PC-3 (cell line): ENCODE measurements at regions not wholly inside any gene's neighbourhood (a gene's known extent, or its start where the extent isn't known, plus 50 kb on each side); places are given as distances from the start of the nearest gene placed in this dataset.

ENCODE experiments used
- ATAC-seq: fragments of 200-7000 bp; cut with Tn5 transposase; 2 replicates; pipeline ENCODE4 v1.9.1; 2020; ENCODE audit warnings: mild to moderate bottlenecking, moderate library complexity
- BruUV-seq: library from RNA; stranded (reverse); fragments of 400-500 nt; replicated peaks from 2 replicates; lab custom pipeline; 2021; lab: Mats Ljungman, UMichigan
- CTCF ChIA-PET: fragments of 300-600 bp; sonication (Branson Sonifier 250); formaldehyde crosslinking; loops from one replicate; lab custom pipeline; 2022; ENCODE audit warnings: antibody characterized with exemption; lab: Charles Lee
- POLR2A ChIA-PET: fragments of 300-600 bp; sonication (Branson Sonifier 250); formaldehyde crosslinking; loops from one replicate; lab custom pipeline; 2022; ENCODE audit warnings: antibody characterized with exemption; ENCODE audit not compliant: unreplicated experiment; lab: Charles Lee
- DNase-seq: peaks from one replicate; pipeline ENCODE4 v3.0.0-alpha.2; 2015
- H2AFZ ChIP-seq: fragments of 300-600 bp; sonication (generic); 2 replicates; pipeline ENCODE4 v1.6.0; 2016; ENCODE audit warnings: antibody characterized with exemption, low read length
- H3F3A ChIP-seq: fragments of 300-600 bp; sonication (generic); one replicate; pipeline ENCODE4 v1.6.0; 2017; ENCODE audit warnings: antibody characterized with exemption, low read length, control low read depth, mild to moderate bottlenecking; ENCODE audit not compliant: unreplicated experiment
- H3K27ac ChIP-seq: fragments of 300-600 bp; sonication (generic); 2 replicates; pipeline ENCODE4 v1.5.1; 2016; ENCODE audit warnings: mild to moderate bottlenecking, low read length
- H3K27me3 ChIP-seq: fragments of 300-600 bp; sonication (generic); 2 replicates; pipeline ENCODE4 v1.6.1; 2016; ENCODE audit warnings: low read length, mixed read lengths
- H3K36me3 ChIP-seq: fragments of 300-600 bp; sonication (generic); 2 replicates; pipeline ENCODE4 v1.6.1; 2016; ENCODE audit warnings: low read depth, mixed run types, low read length, mixed read lengths
- H3K4me1 ChIP-seq: fragments of 300-600 bp; sonication (generic); 2 replicates; pipeline ENCODE4 v1.5.1; 2016; ENCODE audit warnings: low read length; ENCODE audit not compliant: insufficient read depth
- H3K4me2 ChIP-seq: fragments of 300-600 bp; sonication (generic); 2 replicates; pipeline ENCODE4 v1.6.0; 2016; ENCODE audit warnings: low read length
- H3K4me3 ChIP-seq: fragments of 300-600 bp; sonication (generic); 2 replicates; pipeline ENCODE4 v1.5.1; 2016; ENCODE audit warnings: mild to moderate bottlenecking, low read length, mixed read lengths
- H3K79me2 ChIP-seq: fragments of 300-600 bp; sonication (generic); 2 replicates; pipeline ENCODE4 v1.6.1; 2017; ENCODE audit warnings: low read length, mixed read lengths
- H3K9ac ChIP-seq: fragments of 300-600 bp; sonication (generic); 2 replicates; pipeline ENCODE4 v1.6.0; 2016; ENCODE audit warnings: mild to moderate bottlenecking, low read length
- H3K9me2 ChIP-seq: fragments of 300-600 bp; sonication (generic); replicated peaks from 2 replicates; pipeline ENCODE4 v1.6.1; 2016; ENCODE audit warnings: mixed run types, low read length, mixed read lengths
- H3K9me3 ChIP-seq: fragments of 300-600 bp; sonication (generic); 2 replicates; pipeline ENCODE4 v1.6.1; 2016; ENCODE audit warnings: low read length, mixed read lengths
- H4K20me1 ChIP-seq: fragments of 300-600 bp; sonication (generic); 2 replicates; pipeline ENCODE4 v1.6.1; 2016; ENCODE audit warnings: low read length, mixed read lengths
- CTCF ChIP-seq: fragments of 300-600 bp; sonication (generic); conservative IDR thresholded peaks from 2 replicates; pipeline ENCODE4 v1.5.1; 2017; ENCODE audit warnings: antibody characterized with exemption, low read depth, mild to moderate bottlenecking, low read length
- EZH2 ChIP-seq: fragments of 300-600 bp; sonication (generic); IDR thresholded peaks from one replicate; pipeline ENCODE4 v1.6.1; 2017; ENCODE audit warnings: antibody characterized with exemption, mild to moderate bottlenecking, low read length; ENCODE audit not compliant: unreplicated experiment
- EZH2phosphoT487 ChIP-seq: fragments of 300-600 bp; sonication (generic); IDR thresholded peaks from 2 replicates; pipeline ENCODE4 v1.6.1; 2018; ENCODE audit warnings: mild to moderate bottlenecking, antibody characterized with exemption, low read length, borderline replicate concordance
- intact Hi-C: fragments of 100-400 bp; cut with micrococcal nuclease; formaldehyde crosslinking; loops from 2 replicates; pipeline ENCODE4 v1.9.0; 2023

GRCh38 chr21:16837321-16837720 lies 675.5 kb upstream of the CXADR start:
- no peak for TF ChIP-seq CTCF
- no peak for TF ChIP-seq EZH2
- no peak for TF ChIP-seq EZH2phosphoT487
- Histone ChIP-seq H3K9ac (no peak overlapping the region), H3K4me2 (no peak overlapping the region), H3K36me3 (no peaks in the 10 kb centered on the region), H3K27me3 (no peaks in the 10 kb centered on the region), H3K27ac (no peak overlapping the region), H3K9me2 (no peaks in the 10 kb centered on the region), H3F3A (no peaks in the 10 kb centered on the region), H3K4me3 (no peak overlapping the region), H3K79me2 (no peaks in the 10 kb centered on the region), H4K20me1 (no peaks in the 10 kb centered on the region), H3K4me1 (no peaks in the 10 kb centered on the region), H3K9me3 (peaks cover 29% of the 10 kb centered on the region; the same call in 1 of the 2 replicates), H2AFZ (no peak overlapping the region)
- ChIA-PET CTCF (no interaction called here), POLR2A (no interaction called here)
- ATAC-seq, result no peak
- intact Hi-C loops, result no loop called here
- no TSS peak for BruUV-seq
- DNase-seq, result no peak

GRCh38 chr21:16837721-16838120 lies 675.1 kb upstream of the CXADR start:
- Histone ChIP-seq H3K4me3 (no peak overlapping the region), H3K9me3 (peaks cover 33% of the 10 kb centered on the region; the same call in 1 of the 2 replicates), H2AFZ (no peak overlapping the region), H3K27me3 (no peaks in the 10 kb centered on the region), H3K9me2 (no peaks in the 10 kb centered on the region), H3K79me2 (no peaks in the 10 kb centered on the region), H3K4me1 (no peaks in the 10 kb centered on the region), H3K36me3 (no peaks in the 10 kb centered on the region), H3F3A (no peaks in the 10 kb centered on the region), H3K27ac (no peak overlapping the region), H3K4me2 (no peak overlapping the region), H3K9ac (no peak overlapping the region), H4K20me1 (no peaks in the 10 kb centered on the region)
- POLR2A ChIA-PET, result no interaction called here
- CTCF ChIA-PET, result no interaction called here
- no peak for ATAC-seq
- no peak for DNase-seq
- no TSS peak for BruUV-seq
- intact Hi-C loops, result no loop called here
- TF ChIP-seq EZH2 (no peak), EZH2phosphoT487 (no peak), CTCF (no peak)

GRCh38 chr21:16838331-16838730 lies 674.5 kb upstream of the CXADR start:
- intact Hi-C loops, result no loop called here
- no peak for ATAC-seq
- Histone ChIP-seq H3K9me3 (peaks cover 33% of the 10 kb centered on the region; the same call in 1 of the 2 replicates), H3F3A (no peaks in the 10 kb centered on the region), H3K27ac (no peak overlapping the region), H3K79me2 (no peaks in the 10 kb centered on the region), H3K4me3 (no peak overlapping the region), H2AFZ (no peak overlapping the region), H3K36me3 (no peaks in the 10 kb centered on the region), H3K9me2 (no peaks in the 10 kb centered on the region), H3K9ac (no peak overlapping the region), H4K20me1 (no peaks in the 10 kb centered on the region), H3K4me2 (no peak overlapping the region), H3K27me3 (no peaks in the 10 kb centered on the region), H3K4me1 (no peaks in the 10 kb centered on the region)
- no TSS peak for BruUV-seq
- POLR2A ChIA-PET, result no interaction called here
- TF ChIP-seq EZH2, result no peak
- TF ChIP-seq CTCF, result no peak
- no peak for TF ChIP-seq EZH2phosphoT487
- DNase-seq, result no peak
- CTCF ChIA-PET, result no interaction called here
